ENCODE measurements at regions not wholly inside any gene's neighbourhood (a gene's known extent, or its start where the extent isn't known, plus 50 kb on each side); places are given as distances from the start of the nearest gene placed in this dataset.

DNA sequence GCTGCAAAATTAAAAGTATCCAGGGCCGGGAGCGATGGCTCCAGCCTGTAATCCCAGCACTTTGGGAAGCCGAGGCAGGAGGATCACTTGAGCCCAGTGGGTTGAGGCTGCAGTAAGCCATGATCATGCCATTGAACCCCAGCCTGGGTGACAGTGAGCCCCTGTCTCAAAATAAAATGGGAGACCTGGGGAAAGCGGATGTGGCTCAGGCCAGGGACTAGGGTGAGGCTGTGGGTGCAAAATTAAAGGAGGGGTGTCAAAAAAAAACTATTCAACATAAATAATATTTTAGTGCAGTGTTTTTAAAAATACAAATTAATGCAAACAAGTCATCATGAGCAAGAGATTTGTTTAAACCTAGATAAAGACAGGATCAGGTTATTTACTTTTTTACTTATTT is 100.1 kb upstream of the SLC45A1 start:
- in situ Hi-C loops (cut with HindIII; ENCODE audit: low pct_ligation_motif_present, low sequenced_read_pairs), result no loop called here
- DNase-seq, result no peak
- Histone ChIP-seq H3K27ac (peak overlapping the region; percentile 68), H3K36me3 (replicated peaks) (no peaks in the 10 kb centered on the region), H3K27me3 (replicated peaks) (no peaks in the 10 kb centered on the region), H3K4me3 (ENCODE audit: low read depth, low read length) (peak overlapping the region; percentile 17)
- TF ChIP-seq, protein P1, sequence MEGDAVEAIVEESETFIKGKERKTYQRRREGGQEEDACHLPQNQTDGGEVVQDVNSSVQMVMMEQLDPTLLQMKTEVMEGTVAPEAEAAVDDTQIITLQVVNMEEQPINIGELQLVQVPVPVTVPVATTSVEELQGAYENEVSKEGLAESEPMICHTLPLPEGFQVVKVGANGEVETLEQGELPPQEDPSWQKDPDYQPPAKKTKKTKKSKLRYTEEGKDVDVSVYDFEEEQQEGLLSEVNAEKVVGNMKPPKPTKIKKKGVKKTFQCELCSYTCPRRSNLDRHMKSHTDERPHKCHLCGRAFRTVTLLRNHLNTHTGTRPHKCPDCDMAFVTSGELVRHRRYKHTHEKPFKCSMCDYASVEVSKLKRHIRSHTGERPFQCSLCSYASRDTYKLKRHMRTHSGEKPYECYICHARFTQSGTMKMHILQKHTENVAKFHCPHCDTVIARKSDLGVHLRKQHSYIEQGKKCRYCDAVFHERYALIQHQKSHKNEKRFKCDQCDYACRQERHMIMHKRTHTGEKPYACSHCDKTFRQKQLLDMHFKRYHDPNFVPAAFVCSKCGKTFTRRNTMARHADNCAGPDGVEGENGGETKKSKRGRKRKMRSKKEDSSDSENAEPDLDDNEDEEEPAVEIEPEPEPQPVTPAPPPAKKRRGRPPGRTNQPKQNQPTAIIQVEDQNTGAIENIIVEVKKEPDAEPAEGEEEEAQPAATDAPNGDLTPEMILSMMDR (IDR thresholded peaks at IDR 0.05; ENCODE audit: low read depth, low read length, missing control alignments), result no peak

DNA sequence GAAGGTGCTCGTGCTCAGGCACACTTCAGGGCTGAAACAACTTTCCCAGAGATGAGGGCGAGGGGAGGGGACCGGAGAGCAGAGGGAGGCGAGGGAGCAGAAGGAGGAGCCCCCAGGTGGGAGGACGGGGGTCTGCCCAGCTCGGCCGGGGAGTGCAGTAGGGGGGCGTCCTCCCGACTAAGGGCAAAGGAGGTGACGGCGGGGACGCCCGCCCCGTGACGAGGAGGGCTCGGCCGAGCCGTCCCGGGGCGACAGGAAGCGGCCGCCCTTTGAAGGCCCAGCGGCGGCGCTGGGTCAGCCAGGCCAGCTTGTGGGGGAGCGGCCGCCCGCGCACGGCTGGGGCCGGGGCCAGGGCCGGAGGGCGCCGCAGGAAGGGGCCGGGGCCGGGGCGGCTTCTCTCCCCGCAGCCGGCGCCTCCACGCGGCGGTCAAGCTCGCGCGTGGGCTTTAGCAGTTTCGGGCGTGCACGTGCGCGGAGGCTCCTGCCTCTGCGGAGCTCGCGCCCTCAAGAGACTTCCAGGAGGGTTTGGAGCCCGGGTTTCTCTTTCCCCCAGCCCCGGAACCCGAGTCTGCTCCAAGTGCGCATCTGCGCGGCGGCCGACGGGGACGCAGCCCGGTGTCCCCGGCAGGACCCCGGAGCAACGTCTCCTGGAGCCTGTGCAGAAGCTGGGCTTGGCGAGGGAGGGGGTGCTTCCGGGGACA is 100.8 kb upstream of the SLC45A1 start:
- no peaks in the 10 kb centered on the region for H3K27me3 ChIP-seq (replicated peaks)

DNA sequence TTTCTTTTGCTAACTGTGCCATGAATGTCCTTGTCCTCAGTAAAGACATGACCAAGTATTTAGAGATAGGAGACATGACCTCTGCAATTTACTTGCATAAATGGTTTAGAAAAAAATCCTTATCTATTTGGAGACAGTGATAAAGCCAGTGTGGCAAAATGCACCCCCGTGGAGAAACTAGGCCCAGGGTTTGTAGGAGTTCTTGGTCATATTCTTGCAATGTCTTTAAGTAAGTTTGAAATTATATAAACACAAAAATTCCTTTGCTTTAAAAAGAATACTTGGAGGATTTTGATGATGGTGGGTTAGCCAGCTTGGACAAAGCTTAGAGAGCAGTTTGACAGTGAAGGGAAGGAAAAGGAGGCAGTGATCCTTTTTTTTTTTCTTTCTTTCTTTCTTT is 101.9 kb upstream of the SLC45A1 start:
- H3K27ac ChIP-seq, result no peak overlapping the region
- H3K4me3 ChIP-seq (ENCODE audit: low read depth, low read length), result no peak overlapping the region
- no peaks in the 10 kb centered on the region for H3K27me3 ChIP-seq (replicated peaks)

More for the DNA sequence above, 100.8 kb upstream of the SLC45A1 start:
- peak overlapping the region; percentile 17 for H3K4me3 ChIP-seq (ENCODE audit: low read depth, low read length)
- H3K36me3 ChIP-seq (replicated peaks), result no peaks in the 10 kb centered on the region
- in situ Hi-C loops (cut with HindIII; ENCODE audit: low pct_ligation_motif_present, low sequenced_read_pairs), result no loop called here
- TF ChIP-seq, protein P1 (IDR thresholded peaks at IDR 0.05; ENCODE audit: low read depth, low read length, missing control alignments), result no peak
- DNase-seq, result no peak
- H3K27ac ChIP-seq, result peak overlapping the region; percentile 68

GRCh38 chr1:8214501-8215173 is 103.3 kb upstream of the SLC45A1 start:
- TF ChIP-seq, protein P1 (IDR thresholded peaks at IDR 0.05; ENCODE audit: low read depth, low read length, missing control alignments), result peak; percentile 27

More for the DNA sequence above, 101.9 kb upstream of the SLC45A1 start:
- no peak for DNase-seq
- TF ChIP-seq, protein P1 (IDR thresholded peaks at IDR 0.05; ENCODE audit: low read depth, low read length, missing control alignments), result no peak
- in situ Hi-C loops (cut with HindIII; ENCODE audit: low pct_ligation_motif_present, low sequenced_read_pairs), result no loop called here
- no peaks in the 10 kb centered on the region for H3K36me3 ChIP-seq (replicated peaks)

GRCh38 chr1:8213676-8214075 is 104.2 kb upstream of the SLC45A1 start:
- no peak overlapping the region for H3K4me3 ChIP-seq (ENCODE audit: low read depth, low read length)
- TF ChIP-seq, protein P1 (IDR thresholded peaks at IDR 0.05; ENCODE audit: low read depth, low read length, missing control alignments), result no peak
- no peak overlapping the region for H3K27ac ChIP-seq
- DNase-seq, result no peak
- in situ Hi-C loops (cut with HindIII; ENCODE audit: low pct_ligation_motif_present, low sequenced_read_pairs), result no loop called here
- H3K27me3 ChIP-seq (replicated peaks), result no peaks in the 10 kb centered on the region
- H3K36me3 ChIP-seq (replicated peaks), result no peaks in the 10 kb centered on the region

More at GRCh38 chr1:8214501-8215173, 103.3 kb upstream of the SLC45A1 start:
- H3K27ac ChIP-seq, result no peak overlapping the region
- no peaks in the 10 kb centered on the region for H3K36me3 ChIP-seq (replicated peaks)
- H3K4me3 ChIP-seq (ENCODE audit: low read depth, low read length), result no peak overlapping the region
- in situ Hi-C loops (cut with HindIII; ENCODE audit: low pct_ligation_motif_present, low sequenced_read_pairs), result no loop called here
- no peak for DNase-seq
- H3K27me3 ChIP-seq (replicated peaks), result no peaks in the 10 kb centered on the region
